IMR-90 (cell line): ENCODE measurements at regions not wholly inside any gene's neighbourhood (a gene's known extent, or its start where the extent isn't known, plus 50 kb on each side); places are given as distances from the start of the nearest gene placed in this dataset.

Experiments
- ATAC-seq: fragments of 200-7000 bp; cut with Tn5 transposase; 2 replicates; pipeline ENCODE4 v1.9.1; 2020; ENCODE audit warnings: low read depth, mild to moderate bottlenecking, moderate library complexity
- BruUV-seq: library from RNA; stranded (reverse); fragments of 400-500 nt; replicated peaks from 2 replicates; lab custom pipeline; 2021; lab: Mats Ljungman, UMichigan
- CTCF ChIA-PET: fragments of 300-600 bp; formaldehyde crosslinking; extraction: SDS; loops from one replicate; lab custom pipeline; 2021; ENCODE audit warnings: antibody characterized with exemption; lab: Yijun Ruan, JAX
- POLR2A ChIA-PET: fragments of 300-600 bp; sonication (Branson Sonifier 250); formaldehyde crosslinking; loops from one replicate; lab custom pipeline; 2022; ENCODE audit warnings: antibody characterized with exemption; ENCODE audit not compliant: unreplicated experiment; lab: Charles Lee
- DNase-seq: peaks from one replicate; pipeline ENCODE4 v3.0.0; 2013
- H2AFZ ChIP-seq: replicated peaks from 2 replicates; pipeline ENCODE3; 2013; ENCODE audit warnings: low read length, mild to moderate bottlenecking; ENCODE audit not compliant: poor library complexity
- H2AK5ac ChIP-seq: 2 replicates; pipeline ENCODE4 v1.6.1; 2013; ENCODE audit warnings: low read depth, low read length, inconsistent platforms
- H2AK9ac ChIP-seq: replicated peaks from 2 replicates; pipeline ENCODE3; 2013; ENCODE audit warnings: mild to moderate bottlenecking, low read depth, low read length, moderate library complexity; ENCODE audit not compliant: poor library complexity
- H2BK120ac ChIP-seq: 2 replicates; pipeline ENCODE4 v1.6.1; 2013; ENCODE audit warnings: low read depth, low read length, inconsistent platforms
- H2BK15ac ChIP-seq: 3 replicates; pipeline ENCODE4 v1.6.1; 2013; ENCODE audit warnings: low read depth, low read length, inconsistent platforms
- H2BK20ac ChIP-seq: 2 replicates; pipeline ENCODE4 v1.6.1; 2013; ENCODE audit warnings: low read depth, mild to moderate bottlenecking, inconsistent platforms, low read length, moderate library complexity
- H2BK5ac ChIP-seq: 2 replicates; pipeline ENCODE4 v1.6.1; 2013; ENCODE audit warnings: mild to moderate bottlenecking, low read depth, low read length, inconsistent platforms; ENCODE audit not compliant: poor library complexity, severe bottlenecking
- H3K14ac ChIP-seq: replicated peaks from 2 replicates; pipeline ENCODE4 v1.6.1; 2013; ENCODE audit warnings: low read depth, low read length, inconsistent platforms
- H3K18ac ChIP-seq: 2 replicates; pipeline ENCODE4 v1.6.1; 2013; ENCODE audit warnings: low read depth, low read length, control low read depth
- H3K23ac ChIP-seq: 2 replicates; pipeline ENCODE4 v1.6.1; 2013; ENCODE audit warnings: low read depth, low read length, inconsistent platforms
- H3K27ac ChIP-seq: 2 replicates; pipeline ENCODE4 v1.5.1; 2013; ENCODE audit warnings: mild to moderate bottlenecking, control low read depth, low read length; ENCODE audit not compliant: insufficient read depth
- H3K27me3 ChIP-seq: 2 replicates; pipeline ENCODE4 v1.6.1; 2013; ENCODE audit warnings: low read length; ENCODE audit not compliant: control insufficient read depth, insufficient read depth
- H3K36me3 ChIP-seq: 2 replicates; pipeline ENCODE4 v1.6.1; 2013; ENCODE audit warnings: low read length, mixed read lengths; ENCODE audit not compliant: control insufficient read depth, insufficient read depth
- H3K4ac ChIP-seq: 2 replicates; pipeline ENCODE4 v1.6.1; 2013; ENCODE audit warnings: low read depth, low read length, inconsistent platforms
- H3K4me1 ChIP-seq: 2 replicates; pipeline ENCODE4 v1.6.1; 2013; ENCODE audit warnings: low read length, mixed read lengths; ENCODE audit not compliant: control insufficient read depth, insufficient read depth
- H3K4me2 ChIP-seq: 2 replicates; pipeline ENCODE4 v1.6.1; 2013; ENCODE audit warnings: low read depth, mild to moderate bottlenecking, control low read depth, low read length, moderate library complexity
- H3K4me3 ChIP-seq: 2 replicates; pipeline ENCODE4 v1.5.1; 2013; ENCODE audit warnings: low read depth, mild to moderate bottlenecking, control low read depth, low read length, moderate library complexity; ENCODE audit not compliant: insufficient read depth
- H3K56ac ChIP-seq: 2 replicates; pipeline ENCODE4 v1.6.1; 2013; ENCODE audit warnings: low read length, inconsistent platforms; ENCODE audit not compliant: insufficient read depth; ENCODE audit errors: extremely low read depth
- H3K79me1 ChIP-seq, 2 experiments: 2 replicates each; pipeline ENCODE4 v1.6.1; 2013; ENCODE audit warnings: low read length in 2 of 2, inconsistent platforms in 1 of 2, low read depth in 1 of 2
- H3K9ac ChIP-seq: 2 replicates; pipeline ENCODE4 v1.6.1; 2013; ENCODE audit warnings: low read depth, low read length, control low read depth
- H3K9me1 ChIP-seq: 2 replicates; pipeline ENCODE4 v1.6.1; 2013; ENCODE audit warnings: low read length, inconsistent platforms; ENCODE audit not compliant: insufficient read depth
- H3K9me3 ChIP-seq: 2 replicates; pipeline ENCODE4 v1.6.1; 2013; ENCODE audit warnings: low read length; ENCODE audit not compliant: control insufficient read depth, insufficient read depth
- H4K20me1 ChIP-seq: 2 replicates; pipeline ENCODE4 v1.6.1; 2013; ENCODE audit warnings: low read length, inconsistent platforms; ENCODE audit not compliant: insufficient read depth
- H4K5ac ChIP-seq: 2 replicates; pipeline ENCODE4 v1.6.1; 2013; ENCODE audit warnings: mild to moderate bottlenecking, low read depth, low read length, control low read depth
- H4K8ac ChIP-seq, 2 experiments: 2 replicates each; pipeline ENCODE4 v1.6.1; 2013; ENCODE audit warnings: low read depth in 2 of 2, low read length in 2 of 2, control low read depth in 1 of 2, inconsistent platforms in 1 of 2
- H4K91ac ChIP-seq: 2 replicates; pipeline ENCODE4 v1.6.1; 2013; ENCODE audit warnings: low read depth, low read length, inconsistent platforms; ENCODE audit not compliant: insufficient read depth
- CHD1 ChIP-seq: IDR thresholded peaks from 2 replicates; pipeline ENCODE4 v1.6.1; 2012; ENCODE audit warnings: low read depth, low read length, improper control_type of control experiment
- FOS ChIP-seq: fragments of 150-350 bp; IDR thresholded peaks from 2 replicates; pipeline ENCODE4 v1.6.1; 2016; ENCODE audit warnings: low read depth, low read length
- MAFK ChIP-seq: IDR thresholded peaks from 2 replicates; pipeline ENCODE4 v1.6.1; 2012; ENCODE audit warnings: low read depth, low read length, improper control_type of control experiment
- MXI1 ChIP-seq: IDR thresholded peaks from 2 replicates; pipeline ENCODE4 v1.6.1; 2012; ENCODE audit warnings: low read depth, mild to moderate bottlenecking, low read length, moderate library complexity, borderline replicate concordance
- POLR2A ChIP-seq: IDR thresholded peaks from 2 replicates; pipeline ENCODE4 v1.6.1; 2012; ENCODE audit warnings: mild to moderate bottlenecking, low read depth, low read length
- RAD21 ChIP-seq: IDR thresholded peaks from 2 replicates; pipeline ENCODE4 v1.6.1; 2012; ENCODE audit warnings: low read length, improper control_type of control experiment
- RCOR1 ChIP-seq: IDR thresholded peaks from 2 replicates; pipeline ENCODE4 v1.6.1; 2012; ENCODE audit warnings: mild to moderate bottlenecking, low read length, improper control_type of control experiment; ENCODE audit not compliant: insufficient replicate concordance
- WGBS, 2 experiments: methylation state at CpG; one replicate each; pipeline versions ENCODE4 v1.1.5 to v1.1.7; 2013; ENCODE audit warnings: missing lambda C conversion rate in 2 of 2; ENCODE audit not compliant: insufficient read length in 1 of 2; ENCODE audit errors: extremely low coverage in 2 of 2; 5-methylcytosine and 5-hydroxymethylcytosine counted together
- dilution Hi-C: fragments of 300-500 bp; cut with HindIII; formaldehyde crosslinking; loops from one replicate; pipeline ENCODE4 v1.14.3; 2018; ENCODE audit warnings: low sequenced_read_pairs; ENCODE audit not compliant: unreplicated experiment
- in situ Hi-C: fragments of 300-500 bp; cut with MboI; formaldehyde crosslinking; loops from 3 replicates; pipeline ENCODE4 v1.14.3; 2019; ENCODE audit warnings: low sequenced_read_pairs, inconsistent platforms, mixed read lengths
- intact Hi-C: fragments of 100-400 bp; cut with micrococcal nuclease; formaldehyde crosslinking; loops from 2 replicates; pipeline ENCODE4 v1.10.0; 2022
- TF ChIP-seq, protein P1 (sequence below): conservative IDR thresholded peaks from 2 replicates; pipeline ENCODE4 v1.5.1; 2012; ENCODE audit warnings: mild to moderate bottlenecking, low read depth, low read length, improper control_type of control experiment
- TF ChIP-seq, protein P2 (sequence below): fragments of 150-350 bp; IDR thresholded peaks from 2 replicates; pipeline ENCODE4 v1.6.1; 2017; ENCODE audit warnings: mild to moderate bottlenecking, antibody characterized with exemption, low read length, low read depth

DNA sequence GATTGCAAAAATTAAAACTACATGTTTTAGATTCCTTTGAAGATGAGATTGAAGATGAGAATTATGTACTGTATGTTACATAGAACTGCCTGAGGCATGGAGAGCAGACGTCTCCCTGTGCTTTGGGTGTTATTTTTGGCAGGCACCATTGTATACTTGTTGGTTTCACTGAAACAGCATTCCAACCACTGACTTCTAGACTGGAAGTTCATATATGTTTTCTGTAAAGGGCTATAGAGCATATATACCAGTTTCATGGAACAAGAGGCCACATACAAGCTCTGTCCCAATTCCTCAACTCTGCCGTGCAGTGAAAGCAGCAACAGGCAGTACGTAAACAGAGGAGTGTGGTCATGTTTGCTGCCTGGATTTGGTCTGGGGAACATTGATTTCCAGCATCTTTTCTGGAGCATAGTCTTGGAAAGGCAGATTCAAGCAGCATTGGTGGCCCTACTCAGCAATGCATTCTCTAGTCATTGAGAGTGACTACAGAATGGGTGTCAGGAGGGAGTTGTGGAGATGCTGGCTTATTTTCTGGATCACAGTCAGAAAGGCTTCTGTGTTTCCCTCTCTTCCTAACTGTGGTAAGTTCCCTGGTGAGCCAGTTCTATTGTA lies 57.6 kb upstream of the CNTN1 start:
- H3K36me3 ChIP-seq = no peaks in the 10 kb centered on the region
- H3K27ac ChIP-seq = no peak overlapping the region
- no peak overlapping the region for H3K4ac ChIP-seq
- H4K20me1 ChIP-seq = no peaks in the 10 kb centered on the region
- intact Hi-C loops = no loop called here
- no peak overlapping the region for H3K14ac ChIP-seq
- H2AK9ac ChIP-seq = no peak overlapping the region
- no peak overlapping the region for H4K91ac ChIP-seq
- no peak overlapping the region for H2BK20ac ChIP-seq
- no peaks in the 10 kb centered on the region; the same call in 1 of the 2 replicates for H3K9me3 ChIP-seq
- H3K4me1 ChIP-seq = no peaks in the 10 kb centered on the region
- H2BK5ac ChIP-seq = no peak overlapping the region
- H2BK120ac ChIP-seq = no peak overlapping the region
- H3K56ac ChIP-seq = no peak overlapping the region
- H3K9me1 ChIP-seq = no peaks in the 10 kb centered on the region
- TF ChIP-seq, protein P1, sequence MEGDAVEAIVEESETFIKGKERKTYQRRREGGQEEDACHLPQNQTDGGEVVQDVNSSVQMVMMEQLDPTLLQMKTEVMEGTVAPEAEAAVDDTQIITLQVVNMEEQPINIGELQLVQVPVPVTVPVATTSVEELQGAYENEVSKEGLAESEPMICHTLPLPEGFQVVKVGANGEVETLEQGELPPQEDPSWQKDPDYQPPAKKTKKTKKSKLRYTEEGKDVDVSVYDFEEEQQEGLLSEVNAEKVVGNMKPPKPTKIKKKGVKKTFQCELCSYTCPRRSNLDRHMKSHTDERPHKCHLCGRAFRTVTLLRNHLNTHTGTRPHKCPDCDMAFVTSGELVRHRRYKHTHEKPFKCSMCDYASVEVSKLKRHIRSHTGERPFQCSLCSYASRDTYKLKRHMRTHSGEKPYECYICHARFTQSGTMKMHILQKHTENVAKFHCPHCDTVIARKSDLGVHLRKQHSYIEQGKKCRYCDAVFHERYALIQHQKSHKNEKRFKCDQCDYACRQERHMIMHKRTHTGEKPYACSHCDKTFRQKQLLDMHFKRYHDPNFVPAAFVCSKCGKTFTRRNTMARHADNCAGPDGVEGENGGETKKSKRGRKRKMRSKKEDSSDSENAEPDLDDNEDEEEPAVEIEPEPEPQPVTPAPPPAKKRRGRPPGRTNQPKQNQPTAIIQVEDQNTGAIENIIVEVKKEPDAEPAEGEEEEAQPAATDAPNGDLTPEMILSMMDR = no peak
- no peak for TF ChIP-seq FOS
- TF ChIP-seq MXI1 = no peak
- TF ChIP-seq MAFK = no peak
- no peak for TF ChIP-seq RCOR1
- TF ChIP-seq POLR2A = no peak
- TF ChIP-seq RAD21 = no peak
- TF ChIP-seq CHD1 = no peak
- TF ChIP-seq, protein P2, sequence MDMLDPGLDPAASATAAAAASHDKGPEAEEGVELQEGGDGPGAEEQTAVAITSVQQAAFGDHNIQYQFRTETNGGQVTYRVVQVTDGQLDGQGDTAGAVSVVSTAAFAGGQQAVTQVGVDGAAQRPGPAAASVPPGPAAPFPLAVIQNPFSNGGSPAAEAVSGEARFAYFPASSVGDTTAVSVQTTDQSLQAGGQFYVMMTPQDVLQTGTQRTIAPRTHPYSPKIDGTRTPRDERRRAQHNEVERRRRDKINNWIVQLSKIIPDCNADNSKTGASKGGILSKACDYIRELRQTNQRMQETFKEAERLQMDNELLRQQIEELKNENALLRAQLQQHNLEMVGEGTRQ = no peak
- no TSS peak for BruUV-seq
- in situ Hi-C loops = no loop called here
- no peak overlapping the region for H2AFZ ChIP-seq
- H3K23ac ChIP-seq = no peak overlapping the region
- no peak overlapping the region for H2BK15ac ChIP-seq
- no peak overlapping the region for H3K18ac ChIP-seq
- ATAC-seq = no peak
- H3K4me3 ChIP-seq = no peak overlapping the region
- no peaks in the 10 kb centered on the region for H3K79me1 ChIP-seq
- H3K27me3 ChIP-seq = no peaks in the 10 kb centered on the region
- no peak overlapping the region for H3K9ac ChIP-seq
- H4K5ac ChIP-seq = no peak overlapping the region
- dilution Hi-C loops = no loop called here
- ChIA-PET POLR2A (no interaction called here), CTCF (no interaction called here)
- H4K8ac ChIP-seq = no peak overlapping the region
- 20% methylated on average over 1 of the region's 3 CpGs; no CpG with 5 or more reads in 1 of the 2 experiments for WGBS, 2 experiments
- no peak overlapping the region for H2AK5ac ChIP-seq
- DNase-seq = no peak
- no peak overlapping the region for H3K4me2 ChIP-seq
